Vagina (tissue), 2 donors: ENCODE measurements at regions not wholly inside any gene's neighbourhood (a gene's known extent, or its start where the extent isn't known, plus 50 kb on each side); places are given as distances from the start of the nearest gene placed in this dataset.

ENCODE experiments used
- CTCF ChIP-seq, 3 experiments: fragments of 450-650 bp in 2 of 3; fragments of 200-600 bp in 1 of 3; sonication (generic) in 1 of 3; IDR thresholded peaks; one replicate each; pipeline ENCODE4 v1.5.1; 2017 to 2019; ENCODE audit warnings: antibody characterized with exemption in 3 of 3, mild to moderate bottlenecking in 2 of 3, moderate library complexity in 2 of 3
- POLR2A ChIP-seq, 2 donors: fragments of 450-650 bp; IDR thresholded peaks; one replicate each; pipeline ENCODE4 v1.6.1; 2017; ENCODE audit warnings: antibody characterized with exemption in 2 of 2, mild to moderate bottlenecking in 2 of 2, moderate library complexity in 2 of 2
- POLR2AphosphoS5 ChIP-seq, 2 donors: sonication (generic); formaldehyde crosslinking; IDR thresholded peaks; one replicate each; pipeline ENCODE4 v1.9.0; 2017; ENCODE audit warnings: antibody characterized with exemption in 2 of 2, mild to moderate bottlenecking in 2 of 2, low read depth in 1 of 2; ENCODE audit not compliant: insufficient read depth in 1 of 2

GRCh38 chr12:13311551-13311950 is 115.0 kb downstream of the EMP1 start:
- TF ChIP-seq POLR2AphosphoS5 (IDR thresholded peaks at IDR 0.05; ENCODE audit: insufficient read depth in 1 of 2, low read depth in 1 of 2) (no peak), CTCF (IDR thresholded peaks at IDR 0.05) (no peak), POLR2A (IDR thresholded peaks at IDR 0.05) (no peak)
